ENCODE measurements at regions not wholly inside any gene's neighbourhood (a gene's known extent, or its start where the extent isn't known, plus 50 kb on each side); places are given as distances from the start of the nearest gene placed in this dataset.
A peak's percentile ranks its signal among the peaks of the same experiment; 100 is the strongest.

DNA sequence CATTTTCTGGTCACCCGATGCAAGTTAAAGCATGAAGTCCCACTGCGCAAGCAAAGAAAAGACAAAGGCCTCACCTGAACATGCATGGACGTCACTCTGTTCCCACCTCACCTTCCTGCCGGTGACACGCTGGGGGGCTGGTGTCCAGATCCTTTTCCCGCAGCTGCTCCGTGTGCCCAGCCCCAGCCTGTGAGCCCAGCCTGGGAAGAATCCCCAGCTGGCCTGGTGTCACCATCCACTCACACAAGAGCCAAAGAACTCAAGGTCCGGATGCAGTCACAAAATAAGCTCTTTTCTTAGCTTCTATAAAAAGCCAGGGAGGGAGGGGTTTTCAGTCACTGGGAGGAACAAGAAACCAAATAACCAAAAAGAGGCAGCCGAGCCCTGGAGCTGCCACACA, 249.9 kb downstream of the COL4A1 start:
- H3K27ac Mint-ChIP-seq: peak overlapping the region in 2 of 3 experiments; percentile 72 to 82; a peak in 3 of 7 replicates
- no CpG with 5 or more reads among the region's 9 CpGs for WGBS (ENCODE audit: extremely low coverage, insufficient read length, low lambda C conversion rate)

More for the DNA sequence above, 249.9 kb downstream of the COL4A1 start:
- Histone ChIP-seq H3K18ac (ENCODE audit: insufficient read length, low read depth, low read length) (no peak overlapping the region), H2BK12ac (ENCODE audit: insufficient read length, low read depth, low read length) (no peak overlapping the region), H2BK20ac (ENCODE audit: low read depth, low read length, poor library complexity, severe bottlenecking) (no peak overlapping the region), H3K14ac (ENCODE audit: insufficient read depth, low read length) (no peak overlapping the region), H3K79me2 (ENCODE audit: insufficient read depth, low read length) (no peaks in the 10 kb centered on the region), H4K5ac (ENCODE audit: insufficient read length, low read depth, low read length) (no peak overlapping the region), H4K20me1 (ENCODE audit: control insufficient read depth, insufficient read depth, insufficient read length) (no peaks in the 10 kb centered on the region), H3K4ac (ENCODE audit: low read depth, low read length) (no peak overlapping the region), H3K4me1 (ENCODE audit: insufficient read depth, low read length) (no peaks in the 10 kb centered on the region), H3K56ac (ENCODE audit: insufficient read length, low read depth, low read length) (no peak overlapping the region), H4K8ac (replicated peaks; ENCODE audit: insufficient read length, low read depth, low read length) (no peak overlapping the region), H3K27ac (ENCODE audit: insufficient read length, low read depth, low read length) (no peak overlapping the region), H2BK15ac (ENCODE audit: low read depth, low read length) (no peak overlapping the region), H2AK5ac (ENCODE audit: insufficient read length, low read length) (no peak overlapping the region), H3K27me3 (ENCODE audit: insufficient read depth, low read length) (no peaks in the 10 kb centered on the region), H3K23me2 (ENCODE audit: insufficient read length, low read depth, low read length, poor library complexity, severe bottlenecking) (no peaks in the 10 kb centered on the region), H3K4me2 (ENCODE audit: insufficient read depth, insufficient read length, low read length) (no peak overlapping the region), H4K91ac (ENCODE audit: insufficient read length, low read depth, low read length) (no peak overlapping the region), H3K9ac (ENCODE audit: extremely low read depth, insufficient read length, low read length) (no peak overlapping the region), H3K79me1 (ENCODE audit: insufficient read depth, low read depth, low read length, poor library complexity, severe bottlenecking) (no peaks in the 10 kb centered on the region), H2BK5ac (ENCODE audit: insufficient read length, low read length) (no peak overlapping the region), H3K9me3 (ENCODE audit: control insufficient read depth, low read depth, low read length) (no peaks in the 10 kb centered on the region), H2BK120ac (ENCODE audit: low read depth, low read length, poor library complexity, severe bottlenecking) (no peak overlapping the region), H3T11ph (ENCODE audit: low read length) (no peak overlapping the region), H3K23ac (ENCODE audit: insufficient read length, low read depth, low read length) (no peak overlapping the region), H2AFZ (ENCODE audit: low read length) (no peak overlapping the region)
- Mint-ChIP-seq H3K36me3 (ENCODE audit: insufficient read depth in 1 of 3, low read depth in 3 of 3) (no peaks in the 10 kb centered on the region), H3K9me3 (no peaks in the 10 kb centered on the region), H3K27me3 (ENCODE audit: low read depth) (peaks cover 5% of the 10 kb centered on the region; the same call in 1 of the 2 replicates), H3K4me3 (no peak overlapping the region), H3K4me1 (peaks cover 6 to 9% of the 10 kb centered on the region in 2 experiments)
- TF ChIP-seq, protein P1, sequence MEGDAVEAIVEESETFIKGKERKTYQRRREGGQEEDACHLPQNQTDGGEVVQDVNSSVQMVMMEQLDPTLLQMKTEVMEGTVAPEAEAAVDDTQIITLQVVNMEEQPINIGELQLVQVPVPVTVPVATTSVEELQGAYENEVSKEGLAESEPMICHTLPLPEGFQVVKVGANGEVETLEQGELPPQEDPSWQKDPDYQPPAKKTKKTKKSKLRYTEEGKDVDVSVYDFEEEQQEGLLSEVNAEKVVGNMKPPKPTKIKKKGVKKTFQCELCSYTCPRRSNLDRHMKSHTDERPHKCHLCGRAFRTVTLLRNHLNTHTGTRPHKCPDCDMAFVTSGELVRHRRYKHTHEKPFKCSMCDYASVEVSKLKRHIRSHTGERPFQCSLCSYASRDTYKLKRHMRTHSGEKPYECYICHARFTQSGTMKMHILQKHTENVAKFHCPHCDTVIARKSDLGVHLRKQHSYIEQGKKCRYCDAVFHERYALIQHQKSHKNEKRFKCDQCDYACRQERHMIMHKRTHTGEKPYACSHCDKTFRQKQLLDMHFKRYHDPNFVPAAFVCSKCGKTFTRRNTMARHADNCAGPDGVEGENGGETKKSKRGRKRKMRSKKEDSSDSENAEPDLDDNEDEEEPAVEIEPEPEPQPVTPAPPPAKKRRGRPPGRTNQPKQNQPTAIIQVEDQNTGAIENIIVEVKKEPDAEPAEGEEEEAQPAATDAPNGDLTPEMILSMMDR (conservative IDR thresholded peaks at IDR 0.05): no peak
- no peak for DNase-seq
